GM06990 (cell line): ENCODE measurements at regions not wholly inside any gene's neighbourhood (a gene's known extent, or its start where the extent isn't known, plus 50 kb on each side); places are given as distances from the start of the nearest gene placed in this dataset.
"Not testable (repeated sequence)": the region's sequence is repeated elsewhere in the genome, so short reads cannot be mapped to it uniquely, and the experiment has no call there.

Experiments
- DNase-seq: peaks from one replicate; pipeline ENCODE4 v3.0.0-alpha.2; 2011; ENCODE audit not compliant: insufficient read length; ENCODE audit errors: extremely low read depth
- H3K27me3 ChIP-seq: replicated peaks from 2 replicates; pipeline ENCODE4 v1.6.0; 2011; ENCODE audit warnings: low read length; ENCODE audit not compliant: control insufficient read depth, insufficient read depth
- H3K36me3 ChIP-seq: 2 replicates; pipeline ENCODE4 v1.5.1; 2011; ENCODE audit warnings: low read length; ENCODE audit not compliant: control insufficient read depth, insufficient read depth
- H3K4me3 ChIP-seq: replicated peaks from 2 replicates; pipeline ENCODE4 v1.5.1; 2011; ENCODE audit warnings: low read depth, mild to moderate bottlenecking, control low read depth, low read length
- CTCF ChIP-seq: IDR thresholded peaks from 2 replicates; pipeline ENCODE4 v1.5.1; 2011; ENCODE audit warnings: low read length, control low read depth, mild to moderate bottlenecking, inconsistent platforms; ENCODE audit not compliant: insufficient read depth, poor library complexity, severe bottlenecking

GRCh38 chr17:15836991-15837390, 104.9 kb downstream of the TBC1D26 start:
- H3K4me3 ChIP-seq, DNase-seq, H3K27me3 ChIP-seq: not testable (repeated sequence)

GRCh38 chr17:15847447-15848229, 97.3 kb upstream of the ADORA2B start:
- not testable (repeated sequence) for H3K27me3 ChIP-seq, H3K4me3 ChIP-seq, H3K36me3 ChIP-seq, DNase-seq

More at GRCh38 chr17:15836991-15837390, 104.9 kb downstream of the TBC1D26 start:
- H3K36me3 ChIP-seq, result not testable (repeated sequence)

DNA sequence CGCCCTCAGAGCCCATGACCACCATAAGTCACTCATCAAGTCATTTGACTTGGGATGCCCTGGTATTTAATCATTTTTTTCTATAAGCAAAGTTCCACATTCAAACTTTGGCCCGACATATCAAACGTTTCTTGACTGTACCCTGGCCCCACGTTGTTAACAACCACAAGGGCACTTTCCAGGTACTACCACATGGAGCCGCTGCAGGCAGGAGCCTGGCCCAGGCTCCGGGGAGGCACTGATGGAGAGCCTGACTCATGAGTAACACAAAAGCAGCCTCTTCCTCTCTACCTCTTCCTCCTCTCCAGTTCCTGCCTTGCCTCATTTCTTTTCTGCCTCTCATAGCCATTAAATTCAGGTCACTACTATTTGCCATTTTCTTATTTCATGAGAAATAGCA, 95.9 kb upstream of the ADORA2B start:
- not testable (repeated sequence) for H3K36me3 ChIP-seq, H3K4me3 ChIP-seq, H3K27me3 ChIP-seq
- DNase-seq, result peak; percentile 27
- TF ChIP-seq CTCF, result peak; percentile 49

DNA sequence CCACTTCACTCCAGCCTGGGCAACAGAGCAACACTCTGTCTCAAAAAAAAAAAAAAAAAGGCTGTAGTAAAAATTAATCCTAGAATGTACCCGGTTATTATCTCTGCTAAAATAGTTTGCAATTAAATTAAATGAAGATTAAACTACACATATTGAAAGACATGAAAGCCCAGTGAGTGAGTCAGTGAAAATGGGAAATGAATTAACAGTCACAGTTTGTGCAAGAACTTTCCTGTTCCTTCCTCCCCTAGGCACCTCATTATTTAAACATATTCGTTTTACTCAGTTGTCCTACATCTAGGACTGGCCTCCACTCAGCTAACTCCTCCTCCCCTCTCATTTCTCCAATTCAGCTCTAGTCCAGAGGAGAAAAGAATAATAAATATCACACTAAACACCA, 94.9 kb upstream of the ADORA2B start:
- not testable (repeated sequence) for H3K36me3 ChIP-seq, DNase-seq, H3K4me3 ChIP-seq, H3K27me3 ChIP-seq

DNA sequence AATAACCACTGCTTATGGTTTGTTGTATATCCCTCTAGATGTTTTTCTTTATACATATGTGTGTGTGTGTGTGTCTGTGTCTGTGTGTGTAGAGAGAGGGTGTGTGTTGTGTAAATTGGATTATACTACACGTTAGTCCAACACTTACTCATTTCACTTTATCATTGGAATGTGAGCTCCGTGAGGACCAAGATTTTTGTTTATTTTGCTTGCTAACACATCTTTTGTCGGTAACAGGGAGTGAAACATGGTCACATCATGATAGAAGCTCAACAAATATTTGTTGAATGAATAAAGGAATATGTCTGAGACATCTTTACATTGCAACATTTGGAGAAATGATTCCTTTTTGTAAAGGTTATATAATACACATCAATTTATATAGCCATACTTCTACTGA, 94.2 kb upstream of the ADORA2B start:
- not testable (repeated sequence) for H3K4me3 ChIP-seq, DNase-seq, H3K27me3 ChIP-seq, H3K36me3 ChIP-seq

GRCh38 chr17:15852863-15853262, 92.1 kb upstream of the ADORA2B start:
- H3K27me3 ChIP-seq, H3K4me3 ChIP-seq, H3K36me3 ChIP-seq, DNase-seq: not testable (repeated sequence)

DNA sequence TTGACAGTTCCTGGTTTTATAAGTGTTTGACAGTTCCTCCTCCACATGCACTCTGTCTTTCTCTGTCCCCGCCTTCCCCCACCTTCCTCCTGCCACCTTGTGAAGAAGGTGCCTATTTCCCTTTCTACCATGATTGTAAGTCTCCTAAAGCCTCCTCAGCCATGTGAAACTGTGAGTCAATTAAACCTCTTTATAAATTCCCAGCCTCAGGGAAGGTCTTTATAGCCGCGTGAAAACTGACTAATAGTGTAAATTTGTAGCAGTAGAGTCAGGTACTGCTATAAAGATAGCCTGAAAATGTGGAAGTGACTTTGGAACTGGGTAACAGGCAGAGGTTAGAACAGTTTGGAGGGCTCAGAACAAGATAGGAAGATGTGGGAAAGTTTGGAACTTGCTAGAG, 88.7 kb upstream of the ADORA2B start:
- not testable (repeated sequence) for H3K36me3 ChIP-seq, H3K27me3 ChIP-seq, DNase-seq, H3K4me3 ChIP-seq

DNA sequence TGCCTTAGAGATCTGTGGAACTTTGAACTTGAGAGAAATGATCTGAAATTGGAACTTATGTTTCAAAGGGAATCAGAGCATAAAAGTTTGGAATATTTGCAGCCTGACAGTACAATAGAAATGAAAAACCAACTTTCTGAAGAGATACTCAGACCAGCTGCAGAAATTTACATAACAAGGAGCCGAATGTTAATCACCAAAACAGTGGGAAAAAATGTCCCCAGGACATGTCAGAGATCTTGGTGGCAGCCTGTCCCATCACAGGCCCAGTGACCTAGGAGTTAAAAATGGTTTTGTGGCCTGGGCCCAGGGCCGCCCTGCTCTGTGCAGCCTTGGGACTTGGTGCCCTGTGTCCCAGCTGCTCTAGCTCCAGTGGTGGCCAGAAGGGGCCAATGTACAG, 88.2 kb upstream of the ADORA2B start:
- DNase-seq, H3K36me3 ChIP-seq: not testable (repeated sequence)

GRCh38 chr17:15858082-15858481, 86.8 kb upstream of the ADORA2B start:
- H3K4me3 ChIP-seq, H3K27me3 ChIP-seq, DNase-seq, H3K36me3 ChIP-seq: not testable (repeated sequence)

More for the DNA sequence above, 88.2 kb upstream of the ADORA2B start:
- not testable (repeated sequence) for H3K27me3 ChIP-seq, H3K4me3 ChIP-seq

- not testable (repeated sequence) for H3K4me3 ChIP-seq, DNase-seq, H3K36me3 ChIP-seq, H3K27me3 ChIP-seq
Measured at GRCh38 chr17:15860774-15861173, 84.2 kb upstream of the ADORA2B start.

DNA sequence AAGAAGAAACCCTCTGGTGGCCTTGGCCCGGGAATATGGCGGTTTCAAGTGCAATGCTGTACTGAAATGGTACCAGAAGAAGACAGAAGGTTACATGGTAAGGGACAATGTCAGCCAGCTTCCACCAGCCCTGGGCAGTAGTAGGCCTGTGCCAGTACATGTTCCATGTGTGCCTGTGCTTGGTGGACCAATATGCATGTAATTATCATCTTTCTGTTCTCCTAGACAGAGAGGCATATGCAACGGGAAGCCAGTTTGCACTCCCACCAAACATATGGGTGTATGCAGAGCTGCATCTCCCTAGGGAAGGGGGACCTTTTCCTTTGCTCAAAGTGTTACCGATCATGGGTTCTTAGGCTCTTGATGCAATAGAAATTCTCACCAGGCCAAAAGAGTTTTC, 80.9 kb upstream of the ADORA2B start:
- not testable (repeated sequence) for H3K36me3 ChIP-seq, H3K4me3 ChIP-seq, DNase-seq, H3K27me3 ChIP-seq

- not testable (repeated sequence) for H3K36me3 ChIP-seq, DNase-seq, H3K4me3 ChIP-seq, H3K27me3 ChIP-seq
Measured at GRCh38 chr17:15864472-15864871, 80.5 kb upstream of the ADORA2B start.

- DNase-seq, H3K4me3 ChIP-seq, H3K36me3 ChIP-seq, H3K27me3 ChIP-seq: not testable (repeated sequence)
Measured at GRCh38 chr17:15866015-15866414, 78.9 kb upstream of the ADORA2B start.

DNA sequence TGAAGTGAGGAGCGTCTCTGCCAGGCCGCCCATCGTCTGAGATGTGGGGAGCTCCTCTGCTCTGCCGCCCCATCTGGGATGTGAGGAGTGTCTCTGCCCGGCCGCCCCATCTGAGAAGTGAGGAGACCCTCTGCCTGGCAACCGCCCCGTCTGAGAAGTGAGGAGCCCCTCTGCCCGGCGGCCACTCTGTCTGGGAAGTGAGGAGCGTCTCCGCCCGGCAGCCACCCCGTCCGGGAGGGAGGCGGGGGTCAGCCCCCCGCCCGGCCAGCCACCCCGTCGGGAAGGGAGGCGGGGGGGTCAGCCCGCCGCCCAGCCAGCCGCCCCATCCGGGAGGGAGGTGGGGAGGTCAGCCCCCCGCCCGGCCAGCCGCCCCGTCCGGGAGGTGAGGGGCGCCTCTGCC, 77.6 kb upstream of the ADORA2B start:
- not testable (repeated sequence) for H3K4me3 ChIP-seq, H3K36me3 ChIP-seq, H3K27me3 ChIP-seq, DNase-seq
